ENCODE measurements at regions not wholly inside any gene's neighbourhood (a gene's known extent, or its start where the extent isn't known, plus 50 kb on each side); places are given as distances from the start of the nearest gene placed in this dataset.

DNA sequence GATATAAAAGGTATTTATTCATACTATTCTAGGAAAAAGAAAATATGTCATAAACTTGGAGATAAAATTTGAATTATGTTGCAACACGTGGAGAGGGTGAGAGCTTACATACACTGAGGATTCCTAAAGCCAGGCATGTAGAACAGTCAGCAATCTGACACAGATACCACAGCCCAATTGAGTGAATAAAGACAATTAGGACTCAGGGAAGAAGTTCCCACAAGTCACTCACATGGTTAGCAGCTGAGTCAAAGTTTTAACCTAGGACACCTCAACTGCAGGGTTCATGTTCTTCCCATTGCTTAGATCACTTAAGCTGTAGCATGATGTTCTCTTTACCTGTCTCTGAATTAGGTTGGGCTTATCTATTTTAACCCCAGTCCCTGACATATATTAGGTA, 189.5 kb downstream of the CMPK2 start:
- H3K4me3 Mint-ChIP-seq, result no peak overlapping the region
- H3K4me1 Mint-ChIP-seq, result no peaks in the 10 kb centered on the region
- no peaks in the 10 kb centered on the region for H3K36me3 Mint-ChIP-seq (ENCODE audit: low read depth)
- ChIA-PET CTCF (no interaction called here), POLR2A (no interaction called here)
- no peaks in the 10 kb centered on the region for H3K9me3 Mint-ChIP-seq
- no peak for DNase-seq
- H3K27ac Mint-ChIP-seq, result no peak overlapping the region
- no peaks in the 10 kb centered on the region for H3K27me3 Mint-ChIP-seq

DNA sequence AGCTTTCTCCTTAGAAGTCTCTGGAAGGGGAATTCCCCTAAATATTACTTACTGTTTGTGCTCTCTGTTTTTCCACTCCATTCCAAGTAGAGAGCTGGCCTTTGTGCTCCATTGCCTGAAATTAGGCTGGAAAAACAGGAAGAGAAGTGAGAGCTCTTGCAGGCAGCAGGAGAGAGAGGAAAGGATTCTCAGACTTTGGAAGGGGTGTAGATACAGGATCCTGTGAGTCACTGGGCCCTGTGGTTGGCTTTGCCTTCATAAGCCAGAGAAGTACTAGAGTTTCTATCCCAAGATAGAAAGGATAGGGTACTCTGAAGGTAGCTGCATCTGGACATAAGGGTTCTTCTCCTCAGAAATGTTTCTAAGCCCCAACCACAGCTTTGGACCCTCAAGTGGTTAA, 188.9 kb downstream of the CMPK2 start:
- H3K4me3 Mint-ChIP-seq, result no peak overlapping the region
- no peak overlapping the region for H3K27ac Mint-ChIP-seq
- no peaks in the 10 kb centered on the region for H3K4me1 Mint-ChIP-seq
- no peaks in the 10 kb centered on the region for H3K27me3 Mint-ChIP-seq
- H3K9me3 Mint-ChIP-seq, result no peaks in the 10 kb centered on the region
- ChIA-PET CTCF (no interaction called here), POLR2A (no interaction called here)
- no peak for DNase-seq
- H3K36me3 Mint-ChIP-seq (ENCODE audit: low read depth), result no peaks in the 10 kb centered on the region

DNA sequence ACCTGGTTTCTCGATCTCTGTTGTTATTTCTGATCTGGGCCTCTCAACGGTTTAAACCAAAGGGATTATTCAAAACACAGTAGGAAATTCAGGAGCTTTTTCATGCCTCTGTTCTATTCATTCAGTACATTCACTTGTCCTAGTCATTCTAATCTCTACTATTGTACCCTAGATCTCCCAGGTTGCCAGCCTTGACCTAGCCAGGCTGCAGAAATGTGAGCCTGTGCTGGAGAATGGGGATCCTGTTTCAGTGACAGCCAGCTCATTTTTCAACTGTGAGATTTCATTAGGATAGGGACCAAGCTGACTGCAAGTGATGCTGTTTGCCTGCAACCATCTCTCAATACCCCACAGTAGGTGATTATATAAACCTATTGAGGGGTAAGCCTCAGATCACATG, 186.2 kb downstream of the CMPK2 start:
- H3K27me3 Mint-ChIP-seq, result no peaks in the 10 kb centered on the region
- POLR2A ChIA-PET, result no interaction called here

DNA sequence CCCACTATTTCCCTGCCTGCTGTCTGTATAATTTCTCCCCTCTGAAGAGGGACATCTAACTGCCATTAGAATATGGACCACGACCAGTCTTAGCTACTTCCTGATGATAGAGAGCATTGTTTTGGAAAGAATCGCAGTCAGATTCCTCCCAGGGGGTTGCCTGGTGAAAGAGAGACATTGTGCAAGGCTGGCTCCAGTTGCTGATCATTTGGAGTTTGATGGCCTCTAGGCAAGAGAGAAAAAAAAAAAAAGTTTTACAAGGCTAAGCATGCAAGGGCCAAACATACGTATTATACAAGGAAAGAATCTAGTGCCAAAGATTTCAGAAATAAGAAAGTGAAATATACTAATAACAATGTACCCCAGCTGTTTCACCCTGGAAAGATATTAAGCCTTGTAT, 182.2 kb downstream of the CMPK2 start:
- Mint-ChIP-seq H3K27me3 (no peaks in the 10 kb centered on the region), H3K4me3 (no peak overlapping the region), H3K27ac (no peak overlapping the region), H3K9me3 (no peaks in the 10 kb centered on the region), H3K36me3 (ENCODE audit: low read depth) (no peaks in the 10 kb centered on the region), H3K4me1 (no peaks in the 10 kb centered on the region)
- ChIA-PET CTCF (no interaction called here), POLR2A (no interaction called here)
- DNase-seq, result no peak

More for the DNA sequence above, 186.2 kb downstream of the CMPK2 start:
- H3K4me3 Mint-ChIP-seq, result no peak overlapping the region
- H3K9me3 Mint-ChIP-seq, result no peaks in the 10 kb centered on the region
- CTCF ChIA-PET, result no interaction called here
- no peak for DNase-seq
- no peak overlapping the region for H3K27ac Mint-ChIP-seq
- H3K36me3 Mint-ChIP-seq (ENCODE audit: low read depth), result no peaks in the 10 kb centered on the region
- H3K4me1 Mint-ChIP-seq, result no peaks in the 10 kb centered on the region

DNA sequence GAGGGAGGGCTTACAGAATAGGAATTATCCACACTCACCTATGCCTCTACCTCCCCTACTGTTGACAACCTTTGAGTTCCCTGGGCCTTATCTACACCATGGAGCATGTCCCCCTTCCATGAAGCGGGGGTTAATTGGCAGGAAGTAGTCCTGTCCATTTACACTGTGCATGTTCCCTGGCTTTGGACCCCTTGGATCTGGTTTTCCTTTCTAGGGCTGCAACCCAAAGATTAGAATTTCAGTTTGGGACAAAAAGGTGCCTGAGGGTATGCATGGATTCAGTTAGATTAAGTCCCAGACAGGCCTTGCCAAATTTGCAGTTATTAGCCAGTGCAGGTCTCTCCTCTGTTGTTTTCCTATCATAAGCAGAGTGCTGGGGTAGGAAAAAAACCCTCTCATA, 180.3 kb downstream of the CMPK2 start:
- H3K36me3 Mint-ChIP-seq (ENCODE audit: low read depth), result no peaks in the 10 kb centered on the region
- POLR2A ChIA-PET, result no interaction called here
- H3K4me1 Mint-ChIP-seq, result no peaks in the 10 kb centered on the region
- CTCF ChIA-PET, result no interaction called here
- H3K27me3 Mint-ChIP-seq, result no peaks in the 10 kb centered on the region
- H3K9me3 Mint-ChIP-seq, result no peaks in the 10 kb centered on the region
- H3K27ac Mint-ChIP-seq, result no peak overlapping the region
- no peak overlapping the region for H3K4me3 Mint-ChIP-seq
- no peak for DNase-seq

DNA sequence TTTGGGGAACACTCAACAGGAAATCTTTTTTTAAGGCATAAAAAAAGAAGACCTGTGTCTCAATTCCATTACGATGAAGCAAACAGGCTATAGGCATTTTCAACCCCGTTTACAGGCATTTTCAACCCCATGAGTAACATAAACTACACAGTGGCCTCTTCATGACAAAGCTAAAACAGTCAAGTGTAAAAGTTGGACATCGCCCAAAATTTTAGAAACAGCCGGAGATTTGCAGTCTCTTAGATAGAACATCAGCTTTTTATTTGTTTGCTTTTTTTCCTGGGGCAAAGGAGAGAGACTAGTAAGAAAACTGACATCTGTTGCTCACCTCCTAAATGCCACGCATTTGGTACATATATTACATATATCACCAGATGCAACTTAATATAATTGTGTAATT, 173.7 kb downstream of the CMPK2 start:
- Mint-ChIP-seq H3K4me1 (no peaks in the 10 kb centered on the region), H3K36me3 (ENCODE audit: low read depth) (no peaks in the 10 kb centered on the region), H3K27ac (no peak overlapping the region), H3K27me3 (no peaks in the 10 kb centered on the region), H3K9me3 (no peaks in the 10 kb centered on the region), H3K4me3 (no peak overlapping the region)
- ChIA-PET CTCF (no interaction called here), POLR2A (no interaction called here)
- no peak for DNase-seq

DNA sequence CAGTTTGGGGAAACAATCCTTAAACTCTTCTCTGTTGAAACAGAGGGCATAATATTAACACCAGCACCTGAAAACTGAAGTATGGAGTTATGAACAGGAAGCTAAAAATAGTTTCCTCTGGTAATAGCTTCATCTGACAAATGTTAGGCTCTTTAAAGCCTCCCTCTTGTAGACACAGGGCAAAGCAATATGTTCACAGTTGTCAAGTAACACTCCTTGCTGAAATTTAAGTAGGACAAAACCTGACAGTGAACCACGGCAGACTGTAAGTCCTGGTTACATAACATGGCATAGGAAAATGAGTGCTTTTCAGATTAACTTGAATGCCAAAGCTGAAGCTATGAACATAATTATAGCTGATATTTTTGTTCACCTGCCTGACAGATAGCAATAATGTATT, 172.9 kb downstream of the CMPK2 start:
- H3K9me3 Mint-ChIP-seq, result no peaks in the 10 kb centered on the region
- ChIA-PET POLR2A (no interaction called here), CTCF (no interaction called here)
- H3K27me3 Mint-ChIP-seq, result no peaks in the 10 kb centered on the region
- no peak overlapping the region for H3K27ac Mint-ChIP-seq
- H3K36me3 Mint-ChIP-seq (ENCODE audit: low read depth), result no peaks in the 10 kb centered on the region
- H3K4me1 Mint-ChIP-seq, result no peaks in the 10 kb centered on the region
- no peak overlapping the region for H3K4me3 Mint-ChIP-seq
- DNase-seq, result no peak

DNA sequence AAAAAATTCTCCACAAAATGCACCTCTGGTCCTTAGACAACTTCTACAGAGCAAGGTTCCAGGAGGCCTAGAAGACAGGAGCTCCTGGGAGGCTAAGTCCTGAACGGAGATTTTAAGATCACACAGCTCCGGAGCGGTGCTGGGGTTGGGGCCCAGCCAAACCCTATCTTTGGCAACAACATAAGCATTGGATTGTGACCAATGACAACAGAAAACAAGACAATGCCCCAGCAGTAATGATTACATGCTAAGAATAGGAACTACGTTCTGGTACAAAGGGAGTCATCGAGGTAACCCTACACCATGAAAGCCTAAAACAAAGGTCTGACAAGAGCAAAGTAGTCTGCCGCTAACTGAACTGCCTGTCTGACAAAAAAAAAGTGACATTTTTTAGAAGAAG, 171.2 kb downstream of the CMPK2 start:
- H3K36me3 Mint-ChIP-seq (ENCODE audit: low read depth), result no peaks in the 10 kb centered on the region
- H3K27ac Mint-ChIP-seq, result no peak overlapping the region
- POLR2A ChIA-PET, result no interaction called here
- DNase-seq, result no peak
- no peaks in the 10 kb centered on the region for H3K9me3 Mint-ChIP-seq
- CTCF ChIA-PET, result no interaction called here
- H3K4me1 Mint-ChIP-seq, result no peaks in the 10 kb centered on the region
- no peak overlapping the region for H3K4me3 Mint-ChIP-seq
- H3K27me3 Mint-ChIP-seq, result no peaks in the 10 kb centered on the region

DNA sequence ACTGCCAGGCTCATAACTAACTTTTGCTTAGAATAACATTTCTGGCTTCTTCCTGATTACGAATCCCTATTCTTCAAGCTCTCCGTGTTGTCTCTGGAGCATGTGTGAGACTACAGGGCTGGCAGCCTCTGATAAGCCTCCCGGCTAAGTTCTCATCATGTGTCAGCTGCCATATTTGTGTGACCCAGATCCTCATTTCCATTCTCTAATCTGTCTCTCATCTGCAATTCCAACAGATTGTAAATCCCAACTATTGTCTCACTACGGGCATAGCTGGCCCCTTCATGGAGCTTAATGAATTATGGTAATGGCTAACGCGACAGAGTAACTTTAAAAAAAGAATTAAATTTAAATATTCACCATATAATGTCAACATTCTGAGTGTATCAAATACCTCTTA, 165.4 kb downstream of the CMPK2 start:
- Mint-ChIP-seq H3K36me3 (ENCODE audit: low read depth) (no peaks in the 10 kb centered on the region), H3K4me1 (no peaks in the 10 kb centered on the region), H3K27ac (no peak overlapping the region), H3K27me3 (no peaks in the 10 kb centered on the region), H3K9me3 (no peaks in the 10 kb centered on the region), H3K4me3 (no peak overlapping the region)
- ChIA-PET CTCF (no interaction called here), POLR2A (no interaction called here)
- no peak for DNase-seq

DNA sequence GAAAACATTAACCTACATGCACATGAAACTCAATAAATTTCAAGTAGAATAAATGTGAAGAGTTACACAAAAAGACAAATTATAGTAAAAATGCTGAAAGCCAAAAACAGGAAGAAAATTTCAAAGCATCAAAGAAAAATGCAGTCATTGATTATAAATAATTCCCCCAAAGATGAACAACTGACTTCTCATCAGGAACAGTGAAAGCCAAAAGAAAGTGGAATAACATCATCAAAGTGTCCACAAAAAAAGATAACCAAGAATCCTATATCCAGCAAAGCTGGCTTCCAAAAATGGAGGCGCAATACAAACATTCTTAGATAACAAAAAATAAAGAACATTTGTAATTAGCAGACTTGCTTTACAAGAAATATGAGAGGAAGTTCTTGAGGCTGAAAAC, 161.6 kb downstream of the CMPK2 start:
- Mint-ChIP-seq H3K36me3 (ENCODE audit: low read depth) (no peaks in the 10 kb centered on the region), H3K27me3 (peaks cover 2% of the 10 kb centered on the region), H3K27ac (no peak overlapping the region), H3K4me3 (no peak overlapping the region), H3K4me1 (no peaks in the 10 kb centered on the region), H3K9me3 (no peaks in the 10 kb centered on the region)
- CTCF ChIA-PET, result no interaction called here
- no peak for DNase-seq
- POLR2A ChIA-PET, result no interaction called here

DNA sequence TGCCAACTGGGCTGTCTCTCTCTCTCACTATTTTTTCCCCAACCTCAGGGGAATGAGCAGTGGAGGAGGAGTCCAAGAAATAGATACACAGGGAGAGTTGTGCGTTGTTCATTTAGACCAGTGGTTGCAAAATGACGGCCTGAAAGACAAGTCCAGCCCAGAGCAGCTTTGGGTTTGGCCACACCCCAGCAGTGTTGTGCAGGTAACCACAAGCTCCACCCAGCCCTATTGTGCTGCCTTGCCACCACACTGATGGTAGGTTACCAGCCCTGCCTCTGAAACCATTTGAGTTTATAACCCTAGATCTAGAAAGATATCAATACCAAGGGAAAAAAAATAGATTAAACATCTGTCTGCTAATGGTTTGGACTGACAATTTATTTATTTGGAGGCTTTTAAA, 144.3 kb downstream of the CMPK2 start:
- ChIA-PET POLR2A (no interaction called here), CTCF (no interaction called here)
- H3K36me3 Mint-ChIP-seq (ENCODE audit: low read depth), result no peaks in the 10 kb centered on the region
- H3K27ac Mint-ChIP-seq, result no peak overlapping the region
- no peaks in the 10 kb centered on the region for H3K4me1 Mint-ChIP-seq
- H3K27me3 Mint-ChIP-seq, result peaks cover 1% of the 10 kb centered on the region
- DNase-seq, result no peak
- no peaks in the 10 kb centered on the region for H3K9me3 Mint-ChIP-seq
- H3K4me3 Mint-ChIP-seq, result no peak overlapping the region

DNA sequence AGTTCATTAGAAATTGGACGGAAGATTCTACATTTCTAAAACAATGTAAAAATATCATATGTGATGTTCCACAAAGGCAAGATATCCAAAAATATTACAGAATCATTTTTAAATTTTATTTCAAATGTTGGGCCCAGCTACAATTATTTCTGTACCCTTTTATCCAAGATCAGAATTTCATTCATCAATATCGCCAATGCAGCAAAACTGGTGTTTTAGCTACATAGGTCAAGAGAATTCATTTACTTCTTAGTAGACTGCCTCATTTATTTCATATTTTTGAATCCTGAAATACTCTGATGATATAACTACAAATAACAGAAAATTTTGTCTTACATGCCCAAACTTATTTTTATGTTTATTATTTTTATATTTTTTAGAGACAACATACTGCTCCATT, 143.1 kb downstream of the CMPK2 start:
- peaks cover 1% of the 10 kb centered on the region for H3K27me3 Mint-ChIP-seq
- H3K9me3 Mint-ChIP-seq, result no peaks in the 10 kb centered on the region
- H3K4me3 Mint-ChIP-seq, result no peak overlapping the region
- ChIA-PET CTCF (no interaction called here), POLR2A (no interaction called here)
- no peak for DNase-seq
- no peak overlapping the region for H3K27ac Mint-ChIP-seq
- H3K4me1 Mint-ChIP-seq, result no peaks in the 10 kb centered on the region
- no peaks in the 10 kb centered on the region for H3K36me3 Mint-ChIP-seq (ENCODE audit: low read depth)

DNA sequence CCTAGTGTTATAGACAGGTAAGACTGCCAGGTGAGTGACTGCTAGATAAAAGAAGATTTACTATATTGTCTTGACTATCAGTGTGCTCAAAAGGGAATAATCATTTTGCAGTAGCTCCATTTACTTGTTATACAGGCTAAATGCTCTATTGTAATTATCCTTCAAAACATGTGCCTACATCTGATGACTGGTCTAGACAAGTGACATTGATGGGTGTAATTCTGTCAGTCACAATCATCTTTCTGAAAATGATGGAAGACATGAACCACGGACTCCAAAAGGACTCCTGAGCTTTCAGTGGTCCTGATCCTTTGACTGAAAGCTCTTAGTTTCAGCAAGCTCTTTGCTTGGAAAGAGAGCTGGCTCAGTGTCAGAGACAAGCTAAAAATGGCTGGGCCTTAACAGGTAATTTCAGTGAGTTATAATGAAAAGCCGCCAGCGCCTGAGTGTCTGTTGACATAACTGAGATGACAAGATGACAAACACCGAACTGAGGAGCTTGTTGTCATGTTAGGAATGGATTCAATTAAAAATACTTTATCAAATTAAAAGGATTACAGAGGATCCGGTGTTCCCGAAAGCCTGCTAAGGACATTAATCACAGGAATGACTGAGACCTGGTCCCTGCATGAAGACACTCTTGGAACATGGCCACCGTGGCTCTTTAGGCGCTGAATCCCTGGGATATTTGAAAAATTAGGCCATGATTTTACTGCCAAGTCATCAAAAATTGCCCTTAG, 141.7 kb downstream of the CMPK2 start:
- Mint-ChIP-seq H3K27ac (no peak overlapping the region), H3K4me1 (no peaks in the 10 kb centered on the region), H3K36me3 (ENCODE audit: low read depth) (no peaks in the 10 kb centered on the region), H3K4me3 (no peak overlapping the region), H3K27me3 (peaks cover 1% of the 10 kb centered on the region), H3K9me3 (no peaks in the 10 kb centered on the region)
- no peak for DNase-seq
- ChIA-PET POLR2A (no interaction called here), CTCF (no interaction called here)

DNA sequence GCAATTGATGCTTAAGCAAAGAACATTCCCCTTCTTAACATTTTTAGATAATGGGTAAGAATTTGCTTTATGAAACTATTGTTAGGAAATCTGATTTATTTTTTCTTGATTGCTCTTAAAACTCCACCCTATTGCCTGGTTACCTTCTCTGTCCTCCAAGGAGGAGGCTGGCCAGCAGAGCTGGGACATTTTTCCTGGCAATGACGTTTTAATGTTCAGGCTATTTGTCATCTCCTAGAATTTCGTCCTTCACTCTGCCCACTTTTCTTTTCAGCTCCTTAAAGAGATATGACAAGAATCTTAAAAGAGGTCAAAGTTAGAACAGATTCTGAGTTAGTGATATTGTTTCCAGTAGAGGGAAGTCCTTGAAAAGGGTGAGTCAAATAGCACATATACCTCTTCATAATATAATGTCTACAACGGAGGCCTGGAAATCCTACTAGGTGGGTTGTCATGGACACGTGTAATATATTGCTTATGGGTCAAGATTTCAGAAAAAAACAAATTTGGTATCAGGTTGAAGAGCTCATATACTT, 141.0 kb downstream of the CMPK2 start:
- H3K36me3 Mint-ChIP-seq (ENCODE audit: low read depth), result no peaks in the 10 kb centered on the region
- no peak overlapping the region for H3K27ac Mint-ChIP-seq
- H3K27me3 Mint-ChIP-seq, result peaks cover 1% of the 10 kb centered on the region
- H3K4me1 Mint-ChIP-seq, result no peaks in the 10 kb centered on the region
- DNase-seq, result no peak
- no peaks in the 10 kb centered on the region for H3K9me3 Mint-ChIP-seq
- H3K4me3 Mint-ChIP-seq, result no peak overlapping the region
- ChIA-PET POLR2A (no interaction called here), CTCF (interaction anchor here (0.5 kb wide), 1 partner anchor 81 kb away, joined by 3 read pairs; no protein-coding TSS in a partner anchor)
